Ishikawa (cell line): ENCODE measurements at regions not wholly inside any gene's neighbourhood (a gene's known extent, or its start where the extent isn't known, plus 50 kb on each side); places are given as distances from the start of the nearest gene placed in this dataset.

Experiments
- EP300 ChIP-seq: IDR thresholded peaks from 2 replicates; pipeline ENCODE4 v1.6.1; 2012; ENCODE audit warnings: borderline replicate concordance
- MAX ChIP-seq: IDR thresholded peaks from 2 replicates; pipeline ENCODE4 v1.6.1; 2012
- ZBTB7A ChIP-seq: IDR thresholded peaks from 2 replicates; pipeline ENCODE4 v1.6.1; 2012; ENCODE audit warnings: low read depth
- TF ChIP-seq, protein P1 (sequence below): IDR thresholded peaks from 2 replicates; pipeline ENCODE4 v1.6.1; 2012; ENCODE audit warnings: low read depth, mild to moderate bottlenecking

DNA sequence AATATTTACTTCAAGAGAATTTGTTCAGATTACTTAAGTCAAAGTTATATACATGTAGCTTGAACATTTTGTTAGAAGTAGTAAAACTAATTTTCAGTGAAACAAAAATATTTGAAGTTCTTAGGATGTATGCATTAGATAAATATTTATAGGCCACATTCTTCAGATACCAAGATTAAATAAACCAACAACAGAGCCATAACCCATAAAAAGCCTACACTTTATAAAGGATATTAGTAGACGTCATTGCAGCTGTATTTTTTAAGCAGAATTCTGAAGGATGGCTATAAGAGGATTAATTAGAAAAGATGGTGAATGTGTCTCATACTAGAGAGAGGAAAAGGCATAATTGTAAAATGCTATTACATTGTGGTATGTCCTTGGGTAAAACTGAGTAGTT is 449.7 kb upstream of the ALCAM start:
- TF ChIP-seq MAX: no peak
- TF ChIP-seq ZBTB7A: no peak
- TF ChIP-seq EP300: no peak
- TF ChIP-seq, protein P1, sequence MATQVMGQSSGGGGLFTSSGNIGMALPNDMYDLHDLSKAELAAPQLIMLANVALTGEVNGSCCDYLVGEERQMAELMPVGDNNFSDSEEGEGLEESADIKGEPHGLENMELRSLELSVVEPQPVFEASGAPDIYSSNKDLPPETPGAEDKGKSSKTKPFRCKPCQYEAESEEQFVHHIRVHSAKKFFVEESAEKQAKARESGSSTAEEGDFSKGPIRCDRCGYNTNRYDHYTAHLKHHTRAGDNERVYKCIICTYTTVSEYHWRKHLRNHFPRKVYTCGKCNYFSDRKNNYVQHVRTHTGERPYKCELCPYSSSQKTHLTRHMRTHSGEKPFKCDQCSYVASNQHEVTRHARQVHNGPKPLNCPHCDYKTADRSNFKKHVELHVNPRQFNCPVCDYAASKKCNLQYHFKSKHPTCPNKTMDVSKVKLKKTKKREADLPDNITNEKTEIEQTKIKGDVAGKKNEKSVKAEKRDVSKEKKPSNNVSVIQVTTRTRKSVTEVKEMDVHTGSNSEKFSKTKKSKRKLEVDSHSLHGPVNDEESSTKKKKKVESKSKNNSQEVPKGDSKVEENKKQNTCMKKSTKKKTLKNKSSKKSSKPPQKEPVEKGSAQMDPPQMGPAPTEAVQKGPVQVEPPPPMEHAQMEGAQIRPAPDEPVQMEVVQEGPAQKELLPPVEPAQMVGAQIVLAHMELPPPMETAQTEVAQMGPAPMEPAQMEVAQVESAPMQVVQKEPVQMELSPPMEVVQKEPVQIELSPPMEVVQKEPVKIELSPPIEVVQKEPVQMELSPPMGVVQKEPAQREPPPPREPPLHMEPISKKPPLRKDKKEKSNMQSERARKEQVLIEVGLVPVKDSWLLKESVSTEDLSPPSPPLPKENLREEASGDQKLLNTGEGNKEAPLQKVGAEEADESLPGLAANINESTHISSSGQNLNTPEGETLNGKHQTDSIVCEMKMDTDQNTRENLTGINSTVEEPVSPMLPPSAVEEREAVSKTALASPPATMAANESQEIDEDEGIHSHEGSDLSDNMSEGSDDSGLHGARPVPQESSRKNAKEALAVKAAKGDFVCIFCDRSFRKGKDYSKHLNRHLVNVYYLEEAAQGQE: no peak
